ENCODE measurements at regions not wholly inside any gene's neighbourhood (a gene's known extent, or its start where the extent isn't known, plus 50 kb on each side); places are given as distances from the start of the nearest gene placed in this dataset.

- peaks cover 18% of the 10 kb centered on the region for H4K20me1 ChIP-seq (ENCODE audit: low read depth)
- Mint-ChIP-seq H3K4me3 (peak overlapping the region; percentile 66), H3K27ac (peak overlapping the region; percentile 83), H3K36me3 (no peaks in the 10 kb centered on the region), H3K9me3 (peaks cover 4% of the 10 kb centered on the region), H3K27me3 (ENCODE audit: insufficient read depth, low read depth) (peaks cover 20% of the 10 kb centered on the region), H3K4me1 (peaks cover 56% of the 10 kb centered on the region)
- H3K9ac ChIP-seq: no peak overlapping the region
- peaks cover 38% of the 10 kb centered on the region for H3K4me1 ChIP-seq
- TF ChIP-seq CTCF (IDR thresholded peaks at IDR 0.05) (no peak), EZH2 (IDR thresholded peaks at IDR 0.05) (no peak), EZH2phosphoT487 (IDR thresholded peaks at IDR 0.05) (no peak)
- H3K36me3 ChIP-seq: no peaks in the 10 kb centered on the region
- no peaks in the 10 kb centered on the region for H3K79me2 ChIP-seq (ENCODE audit: low read depth)
- DNase-seq (ENCODE audit: low spot score): peak; percentile 39
- H3K27me3 ChIP-seq: peaks cover 95% of the 10 kb centered on the region
- H2AFZ ChIP-seq (replicated peaks): no peak overlapping the region
- peak overlapping the region; percentile 34 for H3K4me3 ChIP-seq
- no peaks in the 10 kb centered on the region for H3K9me3 ChIP-seq (ENCODE audit: low read depth)
- no peak overlapping the region for H3K27ac ChIP-seq
- peak overlapping the region; percentile 80 for H3K4me2 ChIP-seq
- peaks cover 22% of the 10 kb centered on the region for H3F3A ChIP-seq (ENCODE audit: low read depth)
These were observed 96.3 kb upstream of the DAP start for GRCh38 chr5:10857338-10857733.

GRCh38 chr5:10856683-10857337, 95.8 kb upstream of the DAP start:
- Histone ChIP-seq H2AFZ (replicated peaks) (no peak overlapping the region), H3K4me3 (peak overlapping the region; percentile 34), H3K27ac (no peak overlapping the region), H3K27me3 (peaks cover 94% of the 10 kb centered on the region), H4K20me1 (ENCODE audit: low read depth) (peaks cover 18% of the 10 kb centered on the region), H3F3A (ENCODE audit: low read depth) (peaks cover 22% of the 10 kb centered on the region), H3K4me2 (peak overlapping the region; percentile 80), H3K9ac (no peak overlapping the region), H3K9me3 (ENCODE audit: low read depth) (no peaks in the 10 kb centered on the region), H3K36me3 (no peaks in the 10 kb centered on the region), H3K79me2 (ENCODE audit: low read depth) (no peaks in the 10 kb centered on the region), H3K4me1 (peaks cover 38% of the 10 kb centered on the region)
- Mint-ChIP-seq H3K36me3 (no peaks in the 10 kb centered on the region), H3K4me1 (peaks cover 56% of the 10 kb centered on the region), H3K27me3 (ENCODE audit: insufficient read depth, low read depth) (peaks cover 20% of the 10 kb centered on the region), H3K9me3 (peaks cover 4% of the 10 kb centered on the region), H3K4me3 (peak overlapping the region; percentile 66), H3K27ac (peak overlapping the region; percentile 83)
- peak; percentile 96 for DNase-seq (ENCODE audit: low spot score)
- TF ChIP-seq EZH2phosphoT487 (IDR thresholded peaks at IDR 0.05): peak; percentile 97
- peak; percentile 94 for TF ChIP-seq CTCF (IDR thresholded peaks at IDR 0.05)
- TF ChIP-seq EZH2 (IDR thresholded peaks at IDR 0.05): no peak

DNA sequence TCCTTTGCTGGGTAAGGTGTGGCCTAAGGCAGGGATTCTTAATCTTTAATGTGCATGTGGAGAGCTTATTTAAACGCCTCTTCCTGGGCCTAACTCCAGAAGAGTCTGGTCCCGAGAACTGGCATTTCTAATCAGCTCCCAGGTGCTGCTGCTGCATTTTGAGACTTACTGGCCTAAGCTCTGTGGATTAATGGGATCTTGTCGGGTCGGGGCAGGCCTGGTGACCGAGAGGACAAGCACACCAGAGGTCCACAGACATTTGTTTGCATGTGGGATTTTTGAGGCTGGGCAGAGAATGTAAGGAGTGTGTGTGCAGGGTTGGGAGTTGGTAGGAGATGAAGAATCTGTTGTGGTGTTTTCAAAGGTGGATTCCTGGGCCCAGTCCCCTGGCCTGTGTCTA, 95.0 kb upstream of the DAP start:
- Histone ChIP-seq H2AFZ (replicated peaks) (no peak overlapping the region), H3K4me3 (no peak overlapping the region), H3K4me1 (peaks cover 38% of the 10 kb centered on the region), H3K36me3 (no peaks in the 10 kb centered on the region), H3K27ac (no peak overlapping the region), H3F3A (ENCODE audit: low read depth) (peaks cover 22% of the 10 kb centered on the region), H3K9ac (no peak overlapping the region), H3K4me2 (peak overlapping the region; percentile 64), H3K27me3 (peaks cover 94% of the 10 kb centered on the region), H3K79me2 (ENCODE audit: low read depth) (no peaks in the 10 kb centered on the region), H3K9me3 (ENCODE audit: low read depth) (no peaks in the 10 kb centered on the region), H4K20me1 (ENCODE audit: low read depth) (peaks cover 18% of the 10 kb centered on the region)
- peaks cover 17% of the 10 kb centered on the region for H3K27me3 Mint-ChIP-seq (ENCODE audit: insufficient read depth, low read depth)
- DNase-seq (ENCODE audit: low spot score): peak; percentile 33
- H3K4me3 Mint-ChIP-seq: peak overlapping the region; percentile 54
- H3K9me3 Mint-ChIP-seq: peaks cover 4% of the 10 kb centered on the region
- peaks cover 56% of the 10 kb centered on the region for H3K4me1 Mint-ChIP-seq
- no peak for TF ChIP-seq EZH2 (IDR thresholded peaks at IDR 0.05)
- no peak for TF ChIP-seq EZH2phosphoT487 (IDR thresholded peaks at IDR 0.05)
- no peaks in the 10 kb centered on the region for H3K36me3 Mint-ChIP-seq
- H3K27ac Mint-ChIP-seq: peak overlapping the region; percentile 83
